ENCODE measurements at regions not wholly inside any gene's neighbourhood (a gene's known extent, or its start where the extent isn't known, plus 50 kb on each side); places are given as distances from the start of the nearest gene placed in this dataset.

DNA sequence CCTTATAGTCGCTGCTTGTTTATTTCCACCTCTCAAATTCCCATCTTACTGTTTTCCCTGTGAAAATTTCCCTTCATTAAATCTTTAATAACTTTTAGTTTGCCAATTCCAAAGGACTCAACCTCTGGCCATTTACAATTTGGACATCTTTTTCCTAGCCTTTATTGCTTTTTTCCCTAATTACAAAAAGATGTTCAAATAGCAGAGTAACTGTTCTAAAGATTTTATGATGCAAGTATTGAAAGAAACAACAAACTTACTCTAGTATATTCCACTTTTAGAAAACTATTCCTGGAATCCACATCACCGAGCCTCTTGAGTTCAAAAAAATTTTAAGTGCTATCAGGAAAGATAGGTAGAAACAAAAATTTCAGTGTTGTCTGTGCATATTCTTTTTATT, 174.1 kb upstream of the UBE2E2 start:
- DNase-seq, result no peak

DNA sequence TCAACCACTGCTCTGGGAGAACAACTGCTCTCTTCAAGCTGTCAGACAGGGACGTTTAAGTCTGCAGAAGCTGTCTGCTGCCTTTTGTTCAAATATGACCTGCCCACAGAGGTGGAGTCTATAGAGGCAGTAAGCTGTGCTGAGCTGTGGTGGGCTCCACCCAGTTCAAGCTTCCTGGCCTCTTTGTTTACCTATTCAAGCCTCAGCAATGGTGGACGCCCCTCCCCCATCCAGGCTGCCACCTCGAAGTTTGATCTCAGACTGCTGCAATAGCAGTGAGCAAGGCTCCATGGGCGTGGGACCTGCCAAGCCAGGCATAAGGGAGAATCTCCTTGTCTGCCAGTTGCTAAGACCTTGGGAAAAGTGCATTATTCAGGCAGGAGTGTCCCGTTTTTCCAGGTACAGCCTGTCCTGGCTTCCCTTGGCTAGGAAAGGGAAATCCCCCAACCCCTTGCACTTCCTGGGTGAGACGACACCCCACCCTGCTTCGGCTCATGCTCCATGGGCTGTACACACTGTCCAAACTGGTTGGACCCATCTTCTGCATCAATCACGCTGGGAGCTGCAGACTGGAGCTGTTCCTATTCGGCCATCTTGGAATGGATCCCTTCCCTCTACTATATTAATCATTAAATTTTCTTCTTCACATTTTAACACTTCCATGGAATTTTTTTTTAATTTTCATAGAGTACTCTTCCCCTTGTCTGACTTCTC, 167.0 kb upstream of the UBE2E2 start:
- no peak for DNase-seq

GRCh38 chr3:23036728-23037127, 166.4 kb upstream of the UBE2E2 start:
- no peak for DNase-seq

- no peak for DNase-seq
These were observed 164.7 kb upstream of the UBE2E2 start for GRCh38 chr3:23038471-23038870.

- DNase-seq, result no peak
These were observed 161.0 kb upstream of the UBE2E2 start for GRCh38 chr3:23041918-23042696.

- no peak for DNase-seq
These were observed 158.7 kb upstream of the UBE2E2 start for GRCh38 chr3:23044463-23044862.

- DNase-seq, result no peak
These were observed 156.6 kb upstream of the UBE2E2 start for GRCh38 chr3:23046536-23046935.

DNA sequence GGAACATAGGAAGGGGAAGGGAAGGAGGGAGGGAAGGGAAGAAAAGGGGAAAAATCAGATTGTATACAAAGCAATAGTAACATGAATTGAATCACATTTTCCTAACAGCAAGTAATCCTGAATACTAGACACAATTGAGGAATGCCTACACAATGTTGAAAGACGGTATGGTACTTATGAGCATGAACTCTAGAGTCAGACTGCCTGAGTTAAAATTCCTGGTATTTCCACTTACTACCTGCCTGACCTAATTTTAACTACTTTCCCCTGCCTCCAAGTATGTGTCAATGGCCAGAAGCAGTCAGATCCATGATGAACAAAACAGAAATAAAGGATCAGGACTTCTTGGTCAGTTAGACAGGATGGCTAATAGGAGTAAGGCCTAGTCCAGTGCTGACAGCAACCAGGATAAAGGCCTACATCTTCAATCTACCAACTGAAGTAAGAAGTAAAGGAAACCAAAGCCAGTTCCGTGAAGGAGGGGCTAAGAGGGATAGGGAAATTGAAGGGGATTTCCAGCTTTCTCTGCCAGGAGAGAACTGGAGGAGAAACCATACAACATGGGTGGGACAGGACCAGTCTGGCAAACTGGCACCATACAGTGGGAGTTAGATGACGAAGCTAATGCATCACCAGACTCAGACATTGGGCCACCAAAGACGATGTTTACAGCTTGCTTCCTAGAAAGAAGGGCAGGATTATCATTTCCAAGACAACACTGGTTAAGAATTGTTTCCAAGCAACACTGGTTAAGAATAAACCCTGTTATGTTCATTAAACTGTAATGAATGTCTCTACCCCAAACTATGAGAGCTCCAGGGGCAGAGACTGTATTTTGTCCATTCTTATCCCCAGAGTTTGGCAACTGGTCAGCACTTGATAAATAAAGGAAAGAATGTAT, 151.6 kb upstream of the UBE2E2 start:
- DNase-seq, result no peak

DNA sequence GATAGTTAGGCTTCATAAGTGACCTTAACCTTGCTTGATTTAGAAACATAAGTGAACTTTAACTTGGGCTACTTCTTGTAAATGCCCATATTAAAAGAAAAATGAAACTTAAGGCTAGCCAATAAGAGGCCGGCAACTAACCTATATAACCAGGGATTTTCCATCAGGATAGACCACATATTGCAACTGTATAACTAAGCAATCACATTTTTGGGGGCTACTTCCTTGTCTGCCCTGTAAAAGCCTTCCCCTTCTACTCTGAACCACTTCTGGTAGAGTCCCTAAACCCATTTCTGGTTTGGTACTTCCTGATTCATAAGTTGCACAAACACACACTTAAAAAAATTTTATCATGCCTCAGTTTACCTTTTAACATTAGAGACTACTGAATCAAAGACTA, 150.9 kb upstream of the UBE2E2 start:
- DNase-seq, result no peak

- no peak for DNase-seq
These were observed 150.5 kb upstream of the UBE2E2 start for GRCh38 chr3:23052620-23053019.

GRCh38 chr3:23055733-23056376, 147.3 kb upstream of the UBE2E2 start:
- DNase-seq, result no peak

DNA sequence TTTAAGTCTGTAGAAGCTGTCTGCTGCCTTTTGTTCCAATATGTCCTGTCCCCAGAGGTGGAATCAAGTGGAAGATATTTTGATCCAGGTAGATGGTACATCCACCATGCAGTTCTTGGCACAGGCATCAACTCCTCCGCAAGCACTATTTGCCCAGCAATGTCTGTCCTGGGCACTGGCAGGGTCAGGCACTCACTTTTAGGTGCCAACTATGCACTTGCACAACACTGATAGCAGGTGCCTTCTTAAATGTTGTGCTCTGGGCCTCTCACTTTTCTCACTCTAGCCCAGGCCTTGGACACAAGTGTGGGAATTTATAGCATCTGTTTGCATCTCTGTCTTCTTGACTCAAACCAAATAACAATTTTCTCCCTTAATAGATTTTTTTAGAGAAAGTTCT, 140.5 kb upstream of the UBE2E2 start:
- no peak for DNase-seq

- DNase-seq, result no peak
These were observed 140.1 kb upstream of the UBE2E2 start for GRCh38 chr3:23062982-23063381.

- DNase-seq, result no peak
These were observed 136.0 kb upstream of the UBE2E2 start for GRCh38 chr3:23067116-23067515.

GRCh38 chr3:23068016-23068728, 135.0 kb upstream of the UBE2E2 start:
- DNase-seq, result no peak

GRCh38 chr3:23071296-23071695, 131.8 kb upstream of the UBE2E2 start:
- DNase-seq, result no peak

GRCh38 chr3:23071758-23072157, 131.4 kb upstream of the UBE2E2 start:
- DNase-seq, result no peak

DNA sequence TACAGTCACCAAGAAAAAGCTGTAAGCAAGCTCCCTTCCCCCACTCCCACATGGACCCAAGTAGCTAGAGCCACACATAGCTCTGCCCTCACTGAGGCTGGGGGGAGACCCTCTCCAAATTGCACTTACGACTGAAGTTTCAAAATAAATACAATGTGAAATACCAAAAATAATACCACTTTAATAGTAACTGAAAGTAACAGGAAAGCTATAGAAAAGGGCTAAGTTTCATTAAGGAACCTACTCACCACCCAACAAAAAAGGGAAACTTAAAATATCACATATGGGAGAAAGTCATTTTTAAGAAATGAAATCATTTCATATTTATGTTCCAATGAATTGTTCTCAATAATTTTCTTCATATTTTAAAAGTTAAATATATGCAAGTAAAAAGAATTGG, 130.4 kb upstream of the UBE2E2 start:
- no peak for DNase-seq

DNA sequence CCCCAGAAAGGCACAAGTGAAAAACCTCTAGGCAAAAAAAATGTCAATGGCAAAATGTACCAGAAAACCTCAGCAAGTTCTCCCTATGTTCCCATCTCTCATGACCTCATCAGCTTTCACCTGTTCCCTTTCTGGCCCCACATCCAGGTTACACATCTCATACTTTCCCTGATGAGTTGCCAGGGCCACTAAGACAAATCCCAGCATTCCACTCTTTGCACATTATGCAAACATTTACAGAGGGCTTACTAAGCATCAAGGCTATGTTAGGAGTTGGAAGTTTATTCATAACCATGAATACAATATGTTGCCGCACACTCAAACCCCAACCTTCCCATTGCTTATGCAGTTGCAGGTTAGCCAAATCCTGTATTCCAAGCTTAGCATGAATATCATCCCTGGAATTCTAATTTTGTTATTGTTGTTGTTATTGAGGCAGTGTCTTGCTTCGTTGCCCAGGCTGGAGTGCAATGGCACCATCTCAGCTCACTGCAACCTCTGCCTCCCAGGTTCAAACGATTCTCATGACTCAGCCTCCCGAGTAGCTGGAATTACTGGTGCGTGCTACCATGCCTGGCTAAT, 129.3 kb upstream of the UBE2E2 start:
- no peak for DNase-seq

DNA sequence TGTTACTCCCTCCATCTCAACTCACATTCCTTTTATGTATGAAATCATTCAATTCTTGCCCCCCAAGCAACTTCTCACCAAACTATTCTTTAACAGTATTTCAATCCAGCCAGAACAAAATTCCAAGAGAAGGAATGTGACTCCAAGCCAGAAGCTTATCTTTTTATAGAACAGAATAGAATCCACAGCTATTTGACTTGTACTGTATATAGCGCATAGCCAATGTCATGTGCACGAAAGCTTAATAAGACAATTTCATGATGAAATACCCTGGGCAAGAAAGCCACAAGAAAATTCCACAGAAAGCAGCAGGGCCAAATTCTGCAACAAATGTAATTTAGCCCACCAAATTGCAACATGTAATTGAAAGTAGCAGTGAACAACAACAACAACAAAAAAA, 127.6 kb upstream of the UBE2E2 start:
- no peak for DNase-seq

- DNase-seq, result no peak
These were observed 126.7 kb upstream of the UBE2E2 start for GRCh38 chr3:23076437-23076836.

- DNase-seq, result no peak
These were observed 126.0 kb upstream of the UBE2E2 start for GRCh38 chr3:23077126-23077525.
